SK-N-SH (cell line): ENCODE measurements at regions not wholly inside any gene's neighbourhood (a gene's known extent, or its start where the extent isn't known, plus 50 kb on each side); places are given as distances from the start of the nearest gene placed in this dataset.

ENCODE experiments used
- CTCF ChIA-PET: fragments of 300-600, 350-600 bp; formaldehyde crosslinking; extraction: SDS; loops from one replicate; lab custom pipeline; 2021; lab: Yijun Ruan, JAX
- POLR2A ChIA-PET: fragments of 350-600 bp; sonication (Branson Sonifier 250); formaldehyde crosslinking; extraction: SDS; loops from one replicate; lab custom pipeline; 2020; ENCODE audit warnings: antibody characterized with exemption, inconsistent platforms; lab: Yijun Ruan, JAX
- DNase-seq: peaks from one replicate; pipeline ENCODE4 v3.0.0; 2012
- H2AFZ ChIP-seq: fragments of 200-600 bp; sonication (generic); 2 replicates; pipeline ENCODE4 v1.8.1; 2016; ENCODE audit warnings: antibody characterized with exemption, mild to moderate bottlenecking, low read depth
- H3F3A ChIP-seq: fragments of 200-600 bp; sonication (generic); replicated peaks from 2 replicates; pipeline ENCODE3; 2016; ENCODE audit warnings: antibody characterized with exemption, mild to moderate bottlenecking; ENCODE audit not compliant: insufficient read depth
- H3K27ac ChIP-seq, 2 experiments: fragments of 200-500 bp in 1 of 2; fragments of 200-600 bp in 1 of 2; sonication (Bioruptor generic) in 1 of 2; sonication (generic), shearing (Covaris generic) in 1 of 2; 2 replicates each; pipeline versions ENCODE4 v1.5.1 to v1.6.1; 2014 to 2016; ENCODE audit warnings: low read depth in 2 of 2, inconsistent platforms in 1 of 2, low read length in 1 of 2, mild to moderate bottlenecking in 1 of 2, mixed read lengths in 1 of 2
- H3K27me3 ChIP-seq: fragments of 200-600 bp; sonication (generic), shearing (Covaris generic); 2 replicates; pipeline ENCODE4 v1.6.1; 2016; ENCODE audit warnings: mixed run types; ENCODE audit not compliant: insufficient read depth
- H3K36me3 ChIP-seq, 2 experiments: fragments of 200-500 bp in 1 of 2; fragments of 200-600 bp in 1 of 2; sonication (Bioruptor generic) in 1 of 2; sonication (generic) in 1 of 2; replicated peaks in 1 of 2; 2 replicates each; pipeline versions ENCODE3 to v1.5.1; 2014 to 2016; ENCODE audit warnings: low read length in 1 of 2, mild to moderate bottlenecking in 1 of 2; ENCODE audit not compliant: insufficient read depth in 2 of 2, control insufficient read depth in 1 of 2
- H3K4me1 ChIP-seq, 2 experiments: fragments of 200-500 bp in 1 of 2; fragments of 200-600 bp in 1 of 2; sonication (Bioruptor generic) in 1 of 2; sonication (generic), shearing (Covaris generic) in 1 of 2; 2 replicates each; pipeline versions ENCODE4 v1.5.1 to v1.6.1; 2014 to 2016; ENCODE audit warnings: low read depth in 1 of 2, low read length in 1 of 2, mixed run types in 1 of 2; ENCODE audit not compliant: insufficient read depth in 2 of 2, control insufficient read depth in 1 of 2
- H3K4me2 ChIP-seq: fragments of 200-600 bp; sonication (generic), shearing (Covaris generic); 2 replicates; pipeline ENCODE4 v1.6.1; 2017; ENCODE audit warnings: mixed run types
- H3K4me3 ChIP-seq, 2 experiments: fragments of 200-500 bp in 1 of 2; fragments of 200-600 bp in 1 of 2; sonication (Bioruptor generic) in 1 of 2; sonication (generic), shearing (Covaris generic) in 1 of 2; 2 replicates each; pipeline versions ENCODE4 v1.5.1 to v1.8.1; 2014 to 2016; ENCODE audit warnings: low read depth in 2 of 2, inconsistent platforms in 1 of 2, low read length in 1 of 2, mild to moderate bottlenecking in 1 of 2, mixed read lengths in 1 of 2, moderate library complexity in 1 of 2
- H3K79me2 ChIP-seq: fragments of 200-600 bp; sonication (generic); 2 replicates; pipeline ENCODE4 v1.8.1; 2017; ENCODE audit warnings: mild to moderate bottlenecking; ENCODE audit not compliant: insufficient read depth
- H3K9ac ChIP-seq: fragments of 200-600 bp; sonication (generic); 2 replicates; pipeline ENCODE4 v1.6.1; 2017; ENCODE audit warnings: mixed run types
- H3K9me2 ChIP-seq: fragments of 200-600 bp; sonication (generic); 2 replicates; pipeline ENCODE4 v1.6.1; 2017; ENCODE audit warnings: mixed run types
- H3K9me3 ChIP-seq: fragments of 200-600 bp; sonication (generic); 2 replicates; pipeline ENCODE4 v1.6.1; 2017; ENCODE audit warnings: mixed run types, mild to moderate bottlenecking, moderate library complexity
- H4K20me1 ChIP-seq: fragments of 200-600 bp; sonication (generic); 2 replicates; pipeline ENCODE4 v1.6.1; 2017; ENCODE audit warnings: mild to moderate bottlenecking, mixed run types; ENCODE audit not compliant: insufficient read depth
- CHD2 ChIP-seq: fragments of 150-350 bp; IDR thresholded peaks from 2 replicates; pipeline ENCODE4 v1.6.1; 2018; ENCODE audit warnings: low read length; ENCODE audit not compliant: partially characterized antibody
- ELF1 ChIP-seq: IDR thresholded peaks from 2 replicates; pipeline ENCODE4 v1.4.0; 2012
- EZH2phosphoT487 ChIP-seq: fragments of 200-600 bp; sonication (generic); IDR thresholded peaks from 2 replicates; pipeline ENCODE4 v1.6.1; 2017; ENCODE audit warnings: low read depth, mixed run types, mild to moderate bottlenecking, antibody characterized with exemption, moderate library complexity, borderline replicate concordance
- FOXJ3 ChIP-seq: sonication (generic); formaldehyde crosslinking; IDR thresholded peaks from 2 replicates; pipeline ENCODE4 v1.5.1; 2020; ENCODE audit warnings: mild to moderate bottlenecking, missing genetic modification reagents
- GABPA ChIP-seq: IDR thresholded peaks from 2 replicates; pipeline ENCODE4 v1.4.0; 2012; ENCODE audit warnings: low read depth, mild to moderate bottlenecking
- JUND ChIP-seq: IDR thresholded peaks from 2 replicates; pipeline ENCODE4 v1.4.0; 2012
- MEF2A ChIP-seq: IDR thresholded peaks from 2 replicates; pipeline ENCODE4 v1.4.0; 2012; ENCODE audit warnings: low read depth, borderline replicate concordance
- MXI1 ChIP-seq: IDR thresholded peaks from 2 replicates; pipeline ENCODE4 v1.6.1; 2012; ENCODE audit warnings: mild to moderate bottlenecking, low read depth, low read length, improper control_type of control experiment
- NFIC ChIP-seq: IDR thresholded peaks from 2 replicates; pipeline ENCODE4 v1.4.0; 2012; ENCODE audit warnings: borderline replicate concordance
- NRF1 ChIP-seq: IDR thresholded peaks from 2 replicates; pipeline ENCODE4 v1.6.1; 2012; ENCODE audit warnings: low read depth, mild to moderate bottlenecking, low read length
- POLR2AphosphoS5 ChIP-seq: IDR thresholded peaks from 2 replicates; pipeline ENCODE4 v1.6.1; 2012; ENCODE audit warnings: low read depth, low read length
- RAD21 ChIP-seq: IDR thresholded peaks from 2 replicates; pipeline ENCODE4 v1.6.1; 2012; ENCODE audit warnings: mild to moderate bottlenecking, low read length
- RFX5 ChIP-seq: IDR thresholded peaks from 2 replicates; pipeline ENCODE4 v1.6.1; 2012; ENCODE audit warnings: mild to moderate bottlenecking, improper control_type of control experiment, low read length
- RXRA ChIP-seq: IDR thresholded peaks from 2 replicates; pipeline ENCODE4 v1.4.0; 2012; ENCODE audit warnings: low read depth, mild to moderate bottlenecking, borderline replicate concordance
- TAF1 ChIP-seq: IDR thresholded peaks from 2 replicates; pipeline ENCODE4 v1.6.1; 2012; ENCODE audit warnings: low read depth, mild to moderate bottlenecking, low read length, moderate library complexity, borderline replicate concordance
- TEAD4 ChIP-seq: IDR thresholded peaks from 2 replicates; pipeline ENCODE4 v1.4.0; 2012; ENCODE audit warnings: mild to moderate bottlenecking, borderline replicate concordance; ENCODE audit not compliant: insufficient read depth
- YY1 ChIP-seq: IDR thresholded peaks from 2 replicates; pipeline ENCODE4 v1.4.0; 2012; ENCODE audit warnings: low read depth, mild to moderate bottlenecking
- WGBS: methylation state at CpG from one replicate; pipeline ENCODE4 v1.1.6; 2017; ENCODE audit warnings: low lambda C conversion rate; 5-methylcytosine and 5-hydroxymethylcytosine counted together
- TF ChIP-seq, protein P1 (sequence below): fragments of 200-600 bp; sonication (generic); IDR thresholded peaks from 2 replicates; pipeline ENCODE4 v1.6.1; 2017; ENCODE audit warnings: antibody characterized with exemption, mild to moderate bottlenecking, moderate library complexity
- TF ChIP-seq, protein P2 (sequence below): IDR thresholded peaks from 2 replicates; pipeline ENCODE4 v1.4.0; 2012; ENCODE audit warnings: low read depth, borderline replicate concordance
- TF ChIP-seq, protein P3 (sequence below): IDR thresholded peaks from 2 replicates; pipeline ENCODE4; 2012
- TF ChIP-seq, protein P4 (sequence below): fragments of 150-350 bp; IDR thresholded peaks from 2 replicates; pipeline ENCODE4 v1.6.1; 2016; ENCODE audit warnings: mild to moderate bottlenecking, low read depth, low read length

DNA sequence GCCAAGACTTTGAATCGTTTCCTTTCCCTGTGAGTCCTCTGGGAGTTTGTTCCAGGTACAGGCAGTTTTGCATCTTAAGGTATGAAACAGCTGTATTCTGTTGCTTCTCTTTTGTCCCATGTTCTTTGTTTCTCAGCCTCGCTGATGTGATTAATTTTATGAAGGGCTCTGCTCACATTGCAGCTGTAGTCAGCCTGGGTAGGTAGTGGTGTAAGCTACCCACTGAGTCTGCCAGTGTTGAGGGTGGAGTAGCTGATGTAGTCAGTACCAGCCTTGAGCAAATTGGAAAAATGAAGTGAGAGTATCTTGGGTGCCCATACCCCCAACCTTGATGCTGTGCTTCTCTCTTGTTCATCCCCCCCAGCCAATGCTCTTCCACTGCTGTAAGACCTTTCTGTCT is 139.6 kb upstream of the SMIM31 start:
- DNase-seq: no peak
- Histone ChIP-seq H4K20me1 (no peaks in the 10 kb centered on the region), H3K9me3 (no peaks in the 10 kb centered on the region), H3K27me3 (no peaks in the 10 kb centered on the region), H3K4me1 (peaks cover 0 to 3% of the 10 kb centered on the region in 2 experiments; a peak in 1 of 4 replicates), H3K27ac (no peak overlapping the region), H3K79me2 (no peaks in the 10 kb centered on the region), H3K4me3 (no peak overlapping the region), H3K9ac (no peak overlapping the region), H3K36me3 (no peaks in the 10 kb centered on the region), H3K9me2 (no peaks in the 10 kb centered on the region), H3F3A (no peaks in the 10 kb centered on the region), H2AFZ (no peak overlapping the region)
- POLR2A ChIA-PET: no interaction called here
- WGBS: 3% methylated on average over 2 of the region's 2 CpGs
- CTCF ChIA-PET: no interaction called here
- TF ChIP-seq, protein P1, sequence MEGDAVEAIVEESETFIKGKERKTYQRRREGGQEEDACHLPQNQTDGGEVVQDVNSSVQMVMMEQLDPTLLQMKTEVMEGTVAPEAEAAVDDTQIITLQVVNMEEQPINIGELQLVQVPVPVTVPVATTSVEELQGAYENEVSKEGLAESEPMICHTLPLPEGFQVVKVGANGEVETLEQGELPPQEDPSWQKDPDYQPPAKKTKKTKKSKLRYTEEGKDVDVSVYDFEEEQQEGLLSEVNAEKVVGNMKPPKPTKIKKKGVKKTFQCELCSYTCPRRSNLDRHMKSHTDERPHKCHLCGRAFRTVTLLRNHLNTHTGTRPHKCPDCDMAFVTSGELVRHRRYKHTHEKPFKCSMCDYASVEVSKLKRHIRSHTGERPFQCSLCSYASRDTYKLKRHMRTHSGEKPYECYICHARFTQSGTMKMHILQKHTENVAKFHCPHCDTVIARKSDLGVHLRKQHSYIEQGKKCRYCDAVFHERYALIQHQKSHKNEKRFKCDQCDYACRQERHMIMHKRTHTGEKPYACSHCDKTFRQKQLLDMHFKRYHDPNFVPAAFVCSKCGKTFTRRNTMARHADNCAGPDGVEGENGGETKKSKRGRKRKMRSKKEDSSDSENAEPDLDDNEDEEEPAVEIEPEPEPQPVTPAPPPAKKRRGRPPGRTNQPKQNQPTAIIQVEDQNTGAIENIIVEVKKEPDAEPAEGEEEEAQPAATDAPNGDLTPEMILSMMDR: no peak
- TF ChIP-seq RXRA (no peak), POLR2AphosphoS5 (no peak), GABPA (no peak), TAF1 (no peak), NRF1 (no peak), EZH2phosphoT487 (no peak), MXI1 (no peak), YY1 (no peak), CHD2 (no peak), RAD21 (no peak), JUND (no peak), NFIC (no peak)
- TF ChIP-seq, protein P2, sequence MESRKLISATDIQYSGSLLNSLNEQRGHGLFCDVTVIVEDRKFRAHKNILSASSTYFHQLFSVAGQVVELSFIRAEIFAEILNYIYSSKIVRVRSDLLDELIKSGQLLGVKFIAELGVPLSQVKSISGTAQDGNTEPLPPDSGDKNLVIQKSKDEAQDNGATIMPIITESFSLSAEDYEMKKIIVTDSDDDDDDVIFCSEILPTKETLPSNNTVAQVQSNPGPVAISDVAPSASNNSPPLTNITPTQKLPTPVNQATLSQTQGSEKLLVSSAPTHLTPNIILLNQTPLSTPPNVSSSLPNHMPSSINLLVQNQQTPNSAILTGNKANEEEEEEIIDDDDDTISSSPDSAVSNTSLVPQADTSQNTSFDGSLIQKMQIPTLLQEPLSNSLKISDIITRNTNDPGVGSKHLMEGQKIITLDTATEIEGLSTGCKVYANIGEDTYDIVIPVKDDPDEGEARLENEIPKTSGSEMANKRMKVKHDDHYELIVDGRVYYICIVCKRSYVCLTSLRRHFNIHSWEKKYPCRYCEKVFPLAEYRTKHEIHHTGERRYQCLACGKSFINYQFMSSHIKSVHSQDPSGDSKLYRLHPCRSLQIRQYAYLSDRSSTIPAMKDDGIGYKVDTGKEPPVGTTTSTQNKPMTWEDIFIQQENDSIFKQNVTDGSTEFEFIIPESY: no peak
- TF ChIP-seq, all 33 proteins: peak for 0
- H3K4me2 ChIP-seq: no peak overlapping the region

DNA sequence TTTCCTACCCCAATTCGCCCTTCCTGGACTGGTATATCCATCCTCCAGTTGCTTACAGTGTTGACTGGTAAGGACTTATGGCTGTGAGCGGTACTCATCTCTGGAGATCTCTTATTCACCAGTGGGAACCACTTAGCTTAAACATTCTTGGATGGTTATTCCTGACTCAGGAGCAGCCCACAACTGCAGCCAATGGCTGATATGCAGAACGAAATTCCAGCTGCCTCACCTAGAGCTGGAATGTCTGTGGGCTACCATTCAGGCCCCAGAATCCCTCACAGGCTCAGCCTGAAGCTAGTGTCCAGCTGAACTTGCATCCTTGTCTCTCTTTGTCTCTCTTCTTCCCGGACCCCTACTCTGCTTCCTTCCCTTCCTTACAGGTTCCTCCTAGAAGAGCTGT is 138.9 kb upstream of the SMIM31 start:
- Histone ChIP-seq H3K27ac (no peak overlapping the region), H3K4me1 (peaks cover 0 to 3% of the 10 kb centered on the region in 2 experiments; a peak in 1 of 4 replicates), H3K9me2 (no peaks in the 10 kb centered on the region), H2AFZ (no peak overlapping the region), H3K27me3 (no peaks in the 10 kb centered on the region), H3K79me2 (no peaks in the 10 kb centered on the region), H3F3A (no peaks in the 10 kb centered on the region), H3K4me3 (no peak overlapping the region), H4K20me1 (no peaks in the 10 kb centered on the region), H3K9me3 (no peaks in the 10 kb centered on the region), H3K36me3 (no peaks in the 10 kb centered on the region), H3K9ac (no peak overlapping the region), H3K4me2 (no peak overlapping the region)
- no peak for DNase-seq
- TF ChIP-seq, protein P3, sequence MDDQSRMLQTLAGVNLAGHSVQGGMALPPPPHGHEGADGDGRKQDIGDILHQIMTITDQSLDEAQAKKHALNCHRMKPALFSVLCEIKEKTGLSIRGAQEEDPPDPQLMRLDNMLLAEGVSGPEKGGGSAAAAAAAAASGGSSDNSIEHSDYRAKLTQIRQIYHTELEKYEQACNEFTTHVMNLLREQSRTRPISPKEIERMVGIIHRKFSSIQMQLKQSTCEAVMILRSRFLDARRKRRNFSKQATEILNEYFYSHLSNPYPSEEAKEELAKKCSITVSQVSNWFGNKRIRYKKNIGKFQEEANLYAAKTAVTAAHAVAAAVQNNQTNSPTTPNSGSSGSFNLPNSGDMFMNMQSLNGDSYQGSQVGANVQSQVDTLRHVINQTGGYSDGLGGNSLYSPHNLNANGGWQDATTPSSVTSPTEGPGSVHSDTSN: no peak
- TF ChIP-seq, protein P4, sequence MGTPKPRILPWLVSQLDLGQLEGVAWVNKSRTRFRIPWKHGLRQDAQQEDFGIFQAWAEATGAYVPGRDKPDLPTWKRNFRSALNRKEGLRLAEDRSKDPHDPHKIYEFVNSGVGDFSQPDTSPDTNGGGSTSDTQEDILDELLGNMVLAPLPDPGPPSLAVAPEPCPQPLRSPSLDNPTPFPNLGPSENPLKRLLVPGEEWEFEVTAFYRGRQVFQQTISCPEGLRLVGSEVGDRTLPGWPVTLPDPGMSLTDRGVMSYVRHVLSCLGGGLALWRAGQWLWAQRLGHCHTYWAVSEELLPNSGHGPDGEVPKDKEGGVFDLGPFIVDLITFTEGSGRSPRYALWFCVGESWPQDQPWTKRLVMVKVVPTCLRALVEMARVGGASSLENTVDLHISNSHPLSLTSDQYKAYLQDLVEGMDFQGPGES: no peak
- TF ChIP-seq RFX5 (no peak), RXRA (no peak), TEAD4 (no peak), NRF1 (no peak), MEF2A (no peak), ELF1 (no peak), FOXJ3 (CRISPR knock-in tag) (no peak), JUND (no peak), YY1 (no peak), TAF1 (no peak)
- TF ChIP-seq, protein P2: no peak
- POLR2A ChIA-PET: no interaction called here
- CTCF ChIA-PET: interaction anchor here (1.3 kb wide), 1 partner anchor 117 kb away, joined by 3 read pairs; no protein-coding TSS in a partner anchor
- 0% methylated on average over 4 of the region's 4 CpGs for WGBS
